HL-60 (cell line): ENCODE measurements at regions not wholly inside any gene's neighbourhood (a gene's known extent, or its start where the extent isn't known, plus 50 kb on each side); places are given as distances from the start of the nearest gene placed in this dataset.

Experiments
- DNase-seq, 2 experiments: peaks; one replicate each; pipeline ENCODE4 v3.0.0-alpha.2; 2010 to 2020; ENCODE audit warnings: low read depth in 1 of 2, low spot score in 1 of 2
- H3K27ac ChIP-seq: fragments of 250-450 bp; sonication (Bioruptor Pico); replicated peaks from 2 replicates; pipeline ENCODE4 v1.5.1; 2020; ENCODE audit warnings: mild to moderate bottlenecking, moderate library complexity
- H3K27me3 ChIP-seq: fragments of 250-450 bp; sonication (Bioruptor Pico); 2 replicates; pipeline ENCODE4 v1.5.1; 2021; ENCODE audit warnings: mild to moderate bottlenecking, moderate library complexity; ENCODE audit not compliant: insufficient read depth, poor library complexity, severe bottlenecking
- H3K4me3 ChIP-seq: replicated peaks from 2 replicates; pipeline ENCODE4 v1.5.1; 2011; ENCODE audit warnings: mild to moderate bottlenecking, control low read depth, low read length; ENCODE audit not compliant: insufficient read depth
- CTCF ChIP-seq: IDR thresholded peaks from one replicate; pipeline ENCODE4 v1.5.1; 2011; ENCODE audit warnings: low read length, control low read depth, inconsistent platforms; ENCODE audit not compliant: insufficient read depth
- GABPA ChIP-seq: IDR thresholded peaks from 2 replicates; pipeline ENCODE4 v1.6.1; 2012; ENCODE audit warnings: low read depth
- POLR2AphosphoS5 ChIP-seq: IDR thresholded peaks from 2 replicates; pipeline ENCODE4 v1.6.1; 2012; ENCODE audit warnings: low read depth
- REST ChIP-seq: IDR thresholded peaks from 2 replicates; pipeline ENCODE4 v1.6.1; 2012; ENCODE audit warnings: low read depth; ENCODE audit not compliant: insufficient replicate concordance
- SPI1 ChIP-seq: IDR thresholded peaks from 2 replicates; pipeline ENCODE4 v1.6.1; 2012; ENCODE audit warnings: low read depth, mild to moderate bottlenecking, borderline replicate concordance

- Histone ChIP-seq H3K4me3 (no peak overlapping the region), H3K27ac (no peak overlapping the region), H3K27me3 (no peaks in the 10 kb centered on the region)
- no peak for DNase-seq
- no peak for TF ChIP-seq GABPA
Measured at GRCh38 chr9:80049096-80049782, 477.5 kb downstream of the TLE4 start.

- TF ChIP-seq REST: no peak
- no peak for TF ChIP-seq GABPA
- no peak for DNase-seq
- H3K27me3 ChIP-seq: no peaks in the 10 kb centered on the region
- H3K27ac ChIP-seq: no peak overlapping the region
- H3K4me3 ChIP-seq: no peak overlapping the region
Measured at GRCh38 chr9:80046481-80046880, 474.7 kb downstream of the TLE4 start.

- no peak for DNase-seq
- no peak overlapping the region for H3K4me3 ChIP-seq
- H3K27ac ChIP-seq: no peak overlapping the region
- no peaks in the 10 kb centered on the region for H3K27me3 ChIP-seq
- TF ChIP-seq CTCF: no peak
- TF ChIP-seq REST: no peak
- TF ChIP-seq GABPA: no peak
- TF ChIP-seq SPI1: no peak
- TF ChIP-seq POLR2AphosphoS5: no peak
Measured at GRCh38 chr9:80041821-80042220, 470.1 kb downstream of the TLE4 start.

- TF ChIP-seq SPI1: no peak
- TF ChIP-seq POLR2AphosphoS5: no peak
- no peak for TF ChIP-seq CTCF
- no peak for TF ChIP-seq REST
- TF ChIP-seq GABPA: no peak
- H3K27me3 ChIP-seq: no peaks in the 10 kb centered on the region
- no peak overlapping the region for H3K27ac ChIP-seq
- DNase-seq: no peak
- no peak overlapping the region for H3K4me3 ChIP-seq
Measured at GRCh38 chr9:80040457-80040856, 468.7 kb downstream of the TLE4 start.
